RPMI7951 (cell line): ENCODE measurements at regions not wholly inside any gene's neighbourhood (a gene's known extent, or its start where the extent isn't known, plus 50 kb on each side); places are given as distances from the start of the nearest gene placed in this dataset.
A peak's percentile ranks its signal among the peaks of the same experiment; 100 is the strongest.
"Not testable (repeated sequence)": the region's sequence is repeated elsewhere in the genome, so short reads cannot be mapped to it uniquely, and the experiment has no call there.

ENCODE experiments used
- DNase-seq: peaks from one replicate; pipeline ENCODE4 v3.0.0-alpha.2; 2012; ENCODE audit warnings: low read depth

GRCh38 chr4:86523333-86523732 is 70.8 kb upstream of the PTPN13 start:
- no peak for DNase-seq

GRCh38 chr4:86527713-86528112 is 66.4 kb upstream of the PTPN13 start:
- DNase-seq: not testable (repeated sequence)

- DNase-seq: no peak
These were observed 64.7 kb upstream of the PTPN13 start for GRCh38 chr4:86529436-86529835.

- DNase-seq: no peak
These were observed 63.9 kb upstream of the PTPN13 start for GRCh38 chr4:86530183-86530582.

- DNase-seq: no peak
These were observed 62.7 kb upstream of the PTPN13 start for GRCh38 chr4:86531440-86531839.

GRCh38 chr4:86532851-86533250 is 61.3 kb upstream of the PTPN13 start:
- DNase-seq: no peak

GRCh38 chr4:86536151-86536550 is 58.0 kb upstream of the PTPN13 start:
- DNase-seq: no peak

GRCh38 chr4:86542319-86543027 is 51.6 kb upstream of the PTPN13 start:
- no peak for DNase-seq

GRCh38 chr4:86543080-86543479 is 51.0 kb upstream of the PTPN13 start:
- no peak for DNase-seq

GRCh38 chr4:86543560-86544309 is 50.4 kb upstream of the PTPN13 start:
- DNase-seq: peak; percentile 21

- DNase-seq: no peak
These were observed 49.7 kb upstream of the PTPN13 start for GRCh38 chr4:86544310-86544966.
